ENCODE measurements at regions not wholly inside any gene's neighbourhood (a gene's known extent, or its start where the extent isn't known, plus 50 kb on each side); places are given as distances from the start of the nearest gene placed in this dataset.

- DNase-seq, result no peak
Observed at GRCh38 chr1:229895605-229896004, 171.4 kb upstream of the GALNT2 start.

GRCh38 chr1:229896306-229896705 lies 170.7 kb upstream of the GALNT2 start:
- H3K27me3 Mint-ChIP-seq (ENCODE audit: low read depth in 2 of 2), result peaks cover 23 to 48% of the 10 kb centered on the region in 2 donors

More at GRCh38 chr1:229895605-229896004, 171.4 kb upstream of the GALNT2 start:
- H3K4me1 Mint-ChIP-seq, result no peaks in the 10 kb centered on the region
- 70% methylated on average over 3 of the region's 3 CpGs for WGBS (ENCODE audit: insufficient coverage)
- Histone ChIP-seq H3K4me1 (ENCODE audit: control insufficient read depth, insufficient read depth, low read length) (no peaks in the 10 kb centered on the region), H3K9me3 (ENCODE audit: control insufficient read depth, insufficient read depth, low read length) (no peaks in the 10 kb centered on the region), H3K36me3 (ENCODE audit: control insufficient read depth, insufficient read depth, low read length) (no peaks in the 10 kb centered on the region), H3K27ac (ENCODE audit: low read length) (no peak overlapping the region), H3K4me3 (ENCODE audit: low read length) (no peak overlapping the region), H3K27me3 (ENCODE audit: control insufficient read depth, insufficient read depth, low read length) (peaks cover 9% of the 10 kb centered on the region)
- H3K27ac Mint-ChIP-seq, result no peak overlapping the region
- TF ChIP-seq CTCF (IDR thresholded peaks at IDR 0.05), result no peak
- intact Hi-C loops (cut with micrococcal nuclease), result no loop called here
- H3K27me3 Mint-ChIP-seq (ENCODE audit: low read depth in 2 of 2), result peaks cover 20 to 44% of the 10 kb centered on the region in 2 donors
- no peak overlapping the region for H3K4me3 Mint-ChIP-seq
- no peak for ATAC-seq
- H3K9me3 Mint-ChIP-seq, result no peaks in the 10 kb centered on the region
- no peaks in the 10 kb centered on the region for H3K36me3 Mint-ChIP-seq

GRCh38 chr1:229896861-229897260 lies 170.2 kb upstream of the GALNT2 start:
- intact Hi-C loops (cut with micrococcal nuclease), result no loop called here
- ATAC-seq, result no peak
- H3K27me3 Mint-ChIP-seq (ENCODE audit: low read depth in 2 of 2), result peaks cover 25 to 50% of the 10 kb centered on the region in 2 donors
- no peak overlapping the region for H3K27ac Mint-ChIP-seq
- no peaks in the 10 kb centered on the region for H3K4me1 Mint-ChIP-seq
- peaks cover 6% of the 10 kb centered on the region for H3K36me3 Mint-ChIP-seq
- 94% methylated on average over 5 of the region's 5 CpGs for WGBS (ENCODE audit: insufficient coverage)
- peaks cover 9% of the 10 kb centered on the region for H3K27me3 ChIP-seq (ENCODE audit: control insufficient read depth, insufficient read depth, low read length)
- H3K9me3 Mint-ChIP-seq, result no peaks in the 10 kb centered on the region
- H3K27ac ChIP-seq (ENCODE audit: low read length), result no peak overlapping the region
- no peak overlapping the region for H3K4me3 Mint-ChIP-seq
- H3K9me3 ChIP-seq (ENCODE audit: control insufficient read depth, insufficient read depth, low read length), result no peaks in the 10 kb centered on the region
- H3K36me3 ChIP-seq (ENCODE audit: control insufficient read depth, insufficient read depth, low read length), result no peaks in the 10 kb centered on the region
- TF ChIP-seq CTCF (IDR thresholded peaks at IDR 0.05), result no peak
- H3K4me1 ChIP-seq (ENCODE audit: control insufficient read depth, insufficient read depth, low read length), result no peaks in the 10 kb centered on the region
- no peak for DNase-seq
- H3K4me3 ChIP-seq (ENCODE audit: low read length), result no peak overlapping the region

More at GRCh38 chr1:229896306-229896705, 170.7 kb upstream of the GALNT2 start:
- Histone ChIP-seq H3K4me1 (ENCODE audit: control insufficient read depth, insufficient read depth, low read length) (no peaks in the 10 kb centered on the region), H3K9me3 (ENCODE audit: control insufficient read depth, insufficient read depth, low read length) (no peaks in the 10 kb centered on the region), H3K36me3 (ENCODE audit: control insufficient read depth, insufficient read depth, low read length) (no peaks in the 10 kb centered on the region), H3K27ac (ENCODE audit: low read length) (no peak overlapping the region), H3K4me3 (ENCODE audit: low read length) (no peak overlapping the region), H3K27me3 (ENCODE audit: control insufficient read depth, insufficient read depth, low read length) (peaks cover 9% of the 10 kb centered on the region)
- TF ChIP-seq CTCF (IDR thresholded peaks at IDR 0.05), result no peak
- Mint-ChIP-seq H3K9me3 (no peaks in the 10 kb centered on the region), H3K4me1 (no peaks in the 10 kb centered on the region), H3K4me3 (no peak overlapping the region), H3K36me3 (peaks cover under 1% of the 10 kb centered on the region), H3K27ac (no peak overlapping the region)
- ATAC-seq, result no peak
- intact Hi-C loops (cut with micrococcal nuclease), result no loop called here
- no peak for DNase-seq
- 94% methylated on average over 2 of the region's 2 CpGs for WGBS (ENCODE audit: insufficient coverage)

- DNase-seq, result no peak
- intact Hi-C loops (cut with micrococcal nuclease), result no loop called here
- Histone ChIP-seq H3K4me1 (ENCODE audit: control insufficient read depth, insufficient read depth, low read length) (no peaks in the 10 kb centered on the region), H3K9me3 (ENCODE audit: control insufficient read depth, insufficient read depth, low read length) (no peaks in the 10 kb centered on the region), H3K36me3 (ENCODE audit: control insufficient read depth, insufficient read depth, low read length) (no peaks in the 10 kb centered on the region), H3K4me3 (ENCODE audit: low read length) (no peak overlapping the region), H3K27me3 (ENCODE audit: control insufficient read depth, insufficient read depth, low read length) (peaks cover 9% of the 10 kb centered on the region), H3K27ac (ENCODE audit: low read length) (no peak overlapping the region)
- Mint-ChIP-seq H3K4me1 (no peaks in the 10 kb centered on the region), H3K27me3 (ENCODE audit: low read depth in 2 of 2) (peaks cover 27 to 52% of the 10 kb centered on the region in 2 donors), H3K4me3 (no peak overlapping the region), H3K36me3 (peaks cover 6% of the 10 kb centered on the region), H3K27ac (no peak overlapping the region), H3K9me3 (no peaks in the 10 kb centered on the region)
- TF ChIP-seq CTCF (IDR thresholded peaks at IDR 0.05), result no peak
- ATAC-seq, result no peak
- 60% methylated on average over 6 of the region's 8 CpGs for WGBS (ENCODE audit: insufficient coverage)
Observed at GRCh38 chr1:229897501-229897900, 169.5 kb upstream of the GALNT2 start.
